GM23338 (cell line): ENCODE measurements at regions not wholly inside any gene's neighbourhood (a gene's known extent, or its start where the extent isn't known, plus 50 kb on each side); places are given as distances from the start of the nearest gene placed in this dataset.

Experiments used
- ATAC-seq: fragments of 200-7000 bp; cut with Tn5 transposase; 3 replicates; pipeline ENCODE4 v1.9.1; 2020
- DNase-seq: peaks from one replicate; pipeline ENCODE4 v3.0.0-alpha.2; 2015; ENCODE audit warnings: low spot score
- H2AFZ ChIP-seq: fragments of 200-600 bp; sonication (generic); 2 replicates; pipeline ENCODE4 v1.8.0; 2016; ENCODE audit warnings: antibody characterized with exemption, mild to moderate bottlenecking, moderate library complexity
- H3F3A ChIP-seq: fragments of 200-600 bp; sonication (generic); replicated peaks from 2 replicates; pipeline ENCODE4 v1.8.0; 2017; ENCODE audit warnings: antibody characterized with exemption, mixed run types, low read depth
- H3K27ac ChIP-seq: fragments of 200-600 bp; sonication (generic); 2 replicates; pipeline ENCODE4 v1.6.1; 2016; ENCODE audit warnings: low read depth
- H3K27me3 ChIP-seq: fragments of 200-600 bp; sonication (generic); 2 replicates; pipeline ENCODE4 v1.8.0; 2016; ENCODE audit warnings: mild to moderate bottlenecking, mixed run types, moderate library complexity; ENCODE audit not compliant: insufficient read depth
- H3K36me3 ChIP-seq: fragments of 200-600 bp; sonication (generic); 2 replicates; pipeline ENCODE4 v1.8.0; 2016; ENCODE audit warnings: mild to moderate bottlenecking; ENCODE audit not compliant: insufficient read depth
- H3K4me1 ChIP-seq: fragments of 200-600 bp; sonication (generic); 2 replicates; pipeline ENCODE4 v1.8.0; 2016; ENCODE audit warnings: mild to moderate bottlenecking, moderate library complexity; ENCODE audit not compliant: insufficient read depth
- H3K4me2 ChIP-seq: fragments of 200-600 bp; sonication (generic); 2 replicates; pipeline ENCODE4 v1.7.1; 2017; ENCODE audit warnings: mixed run types
- H3K4me3 ChIP-seq: fragments of 200-600 bp; sonication (generic); 2 replicates; pipeline ENCODE4 v1.6.1; 2016; ENCODE audit warnings: mixed run types
- H3K79me2 ChIP-seq: fragments of 200-600 bp; sonication (generic); replicated peaks from 2 replicates; pipeline ENCODE4 v1.8.0; 2017; ENCODE audit warnings: mild to moderate bottlenecking; ENCODE audit not compliant: insufficient read depth
- H3K9me2 ChIP-seq: fragments of 200-600 bp; sonication (generic); 2 replicates; pipeline ENCODE4 v1.8.0; 2017; ENCODE audit not compliant: insufficient read depth
- H4K20me1 ChIP-seq: fragments of 200-600 bp; sonication (generic); replicated peaks from 2 replicates; pipeline ENCODE4 v1.8.0; 2017; ENCODE audit warnings: mild to moderate bottlenecking; ENCODE audit not compliant: insufficient read depth
- H3K27ac Mint-ChIP-seq: 2 replicates; pipeline ENCODE4 v1.8.0; 2020; ENCODE audit warnings: inconsistent platforms, mild to moderate bottlenecking, moderate library complexity, mixed read lengths
- H3K27me3 Mint-ChIP-seq: 3 replicates; pipeline ENCODE4 v1.8.0; 2022; ENCODE audit warnings: low read depth, mild to moderate bottlenecking, moderate library complexity, mixed read lengths, inconsistent platforms; ENCODE audit not compliant: insufficient read depth, poor library complexity
- H3K36me3 Mint-ChIP-seq: 3 replicates; pipeline ENCODE4 v1.8.0; 2021; ENCODE audit warnings: low read depth, mild to moderate bottlenecking, inconsistent platforms, moderate library complexity, mixed read lengths
- H3K4me1 Mint-ChIP-seq: 3 replicates; pipeline ENCODE4 v1.8.0; 2020; ENCODE audit warnings: mild to moderate bottlenecking, inconsistent platforms, mixed read lengths
- H3K4me3 Mint-ChIP-seq: 3 replicates; pipeline ENCODE4 v1.8.0; 2021; ENCODE audit warnings: moderate library complexity, mild to moderate bottlenecking, inconsistent platforms, mixed read lengths
- H3K9me3 Mint-ChIP-seq: 3 replicates; pipeline ENCODE4 v1.8.0; 2020; ENCODE audit warnings: moderate library complexity, mild to moderate bottlenecking, inconsistent platforms, mixed read lengths
- CREB1 ChIP-seq: fragments of 250-450 bp; sonication (Bioruptor Pico); IDR thresholded peaks from 2 replicates; pipeline ENCODE4 v1.5.0; 2020; ENCODE audit warnings: low read depth, mild to moderate bottlenecking, moderate library complexity
- CTCF ChIP-seq, 2 experiments: fragments of 200-600 bp in 1 of 2; sonication (generic) in 1 of 2; conservative IDR thresholded peaks; 2 replicates each; pipeline versions ENCODE4 v1.5.1 to v1.6.1; 2016 to 2017; ENCODE audit warnings: antibody characterized with exemption in 2 of 2, low read depth in 2 of 2, mild to moderate bottlenecking in 2 of 2, moderate library complexity in 1 of 2
- ETS1 ChIP-seq: IDR thresholded peaks from 2 replicates; pipeline ENCODE4 v1.6.1; 2016; ENCODE audit warnings: antibody characterized with exemption
- EZH2 ChIP-seq: fragments of 200-600 bp; sonication (generic); IDR thresholded peaks from one replicate; pipeline ENCODE4 v1.8.0; 2017; ENCODE audit warnings: antibody characterized with exemption, mild to moderate bottlenecking, low read depth; ENCODE audit not compliant: unreplicated experiment
- EZH2phosphoT487 ChIP-seq: fragments of 200-600 bp; sonication (generic); IDR thresholded peaks from one replicate; pipeline ENCODE4 v1.8.1; 2018; ENCODE audit warnings: antibody characterized with exemption; ENCODE audit not compliant: unreplicated experiment
- JUNB ChIP-seq: IDR thresholded peaks from one replicate; pipeline ENCODE4 v1.6.1; 2016; ENCODE audit warnings: antibody characterized with exemption; ENCODE audit not compliant: unreplicated experiment
- NANOG ChIP-seq: IDR thresholded peaks from 2 replicates; pipeline ENCODE4 v1.6.1; 2016; ENCODE audit warnings: antibody characterized with exemption, borderline replicate concordance
- POLR2AphosphoS5 ChIP-seq: IDR thresholded peaks from 2 replicates; pipeline ENCODE4 v1.6.1; 2016; ENCODE audit warnings: antibody characterized with exemption, low read depth
- REST ChIP-seq: IDR thresholded peaks from one replicate; pipeline ENCODE4 v1.6.1; 2018; ENCODE audit warnings: antibody characterized with exemption; ENCODE audit not compliant: unreplicated experiment
- STAT1 ChIP-seq: IDR thresholded peaks from one replicate; pipeline ENCODE4 v1.6.1; 2016; ENCODE audit warnings: antibody characterized with exemption; ENCODE audit not compliant: unreplicated experiment
- ZNF114 ChIP-seq: fragments of 250-450 bp; sonication (Bioruptor Pico); IDR thresholded peaks from 2 replicates; pipeline ENCODE4 v1.5.0; 2020; ENCODE audit warnings: mild to moderate bottlenecking, moderate library complexity
- ZNF331 ChIP-seq: fragments of 250-450 bp; sonication (Bioruptor Pico); IDR thresholded peaks from 2 replicates; pipeline ENCODE4 v1.5.0; 2020; ENCODE audit warnings: low read depth, mild to moderate bottlenecking, moderate library complexity

GRCh38 chr7:131883196-131883595 lies 326.8 kb upstream of the PODXL start (continued):
- TF ChIP-seq POLR2AphosphoS5, result no peak
- no peak for TF ChIP-seq REST
- no peak for TF ChIP-seq NANOG
- no peak for TF ChIP-seq CTCF (conservative IDR thresholded peaks at IDR 0.05; ENCODE audit: low read depth in 2 of 2)

GRCh38 chr7:131882321-131882720 lies 325.9 kb upstream of the PODXL start:
- peak; percentile 10 for DNase-seq
- peak; percentile 41; the same call in 2 of the 3 replicates for ATAC-seq
- TF ChIP-seq STAT1 (no peak), JUNB (no peak), ZNF114 (CRISPR knock-in tag) (no peak), ZNF331 (CRISPR knock-in tag) (no peak), CTCF (conservative IDR thresholded peaks at IDR 0.05; ENCODE audit: low read depth in 2 of 2) (no peak), ETS1 (no peak), EZH2phosphoT487 (no peak), POLR2AphosphoS5 (no peak), CREB1 (CRISPR knock-in tag) (no peak), EZH2 (no peak), REST (no peak), NANOG (no peak)

More at GRCh38 chr7:131882321-131882720, 325.9 kb upstream of the PODXL start:
- H3K27me3 ChIP-seq, result no peaks in the 10 kb centered on the region
- no peaks in the 10 kb centered on the region for H3K79me2 ChIP-seq
- peaks cover 7% of the 10 kb centered on the region; the same call in 1 of the 2 replicates for H3K9me2 ChIP-seq
- no peaks in the 10 kb centered on the region; the same call in 1 of the 3 replicates for H3K4me1 Mint-ChIP-seq
- no peak overlapping the region for H3K27ac ChIP-seq
- no peak overlapping the region for H3K4me3 ChIP-seq
- no peaks in the 10 kb centered on the region for H4K20me1 ChIP-seq
- no peaks in the 10 kb centered on the region for H3K4me1 ChIP-seq
- peaks cover 9% of the 10 kb centered on the region; the same call in 2 of the 3 replicates for H3K9me3 Mint-ChIP-seq
- H3F3A ChIP-seq, result no peaks in the 10 kb centered on the region
- 0 out of 2 replicates have a peak overlapping the region, but pooled peaks have one; percentile 66 for H2AFZ ChIP-seq
- no peak overlapping the region for H3K4me2 ChIP-seq
- peaks cover 4% of the 10 kb centered on the region; the same call in 1 of the 3 replicates for H3K36me3 Mint-ChIP-seq
- H3K27me3 Mint-ChIP-seq, result peaks cover 7% of the 10 kb centered on the region
- no peaks in the 10 kb centered on the region; the same call in 1 of the 2 replicates for H3K36me3 ChIP-seq
- H3K4me3 Mint-ChIP-seq, result no peak overlapping the region
- H3K27ac Mint-ChIP-seq, result no peak overlapping the region
